SKM-1 (cell line): ENCODE measurements at regions not wholly inside any gene's neighbourhood (a gene's known extent, or its start where the extent isn't known, plus 50 kb on each side); places are given as distances from the start of the nearest gene placed in this dataset.

Source experiments
- DNase-seq: peaks from one replicate; lab custom pipeline; 2025; ENCODE audit not compliant: unreplicated experiment; lab: John Stamatoyannopoulos, UW

DNA sequence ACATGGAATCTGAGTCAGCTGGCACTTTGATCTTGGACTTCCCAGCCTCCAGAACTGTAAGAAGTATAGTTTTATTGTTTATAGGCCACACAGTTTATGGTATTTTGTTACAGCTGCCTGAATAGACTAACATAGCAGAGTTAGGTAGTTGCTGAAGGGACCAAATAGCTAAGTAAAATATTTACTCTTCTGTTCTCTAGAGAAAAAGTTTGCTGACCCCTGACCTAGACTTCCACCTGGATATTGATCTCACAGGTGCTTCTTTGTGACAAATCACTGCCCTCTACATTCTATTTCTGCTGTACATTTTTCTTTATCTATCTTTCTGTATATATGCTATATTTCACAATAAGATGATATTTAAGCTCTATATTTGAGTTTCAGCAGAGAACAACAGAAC, 212.5 kb downstream of the CSNK2A3 start:
- no peak for DNase-seq

GRCh38 chr11:11137339-11137738, 215.7 kb downstream of the CSNK2A3 start:
- no peak for DNase-seq

DNA sequence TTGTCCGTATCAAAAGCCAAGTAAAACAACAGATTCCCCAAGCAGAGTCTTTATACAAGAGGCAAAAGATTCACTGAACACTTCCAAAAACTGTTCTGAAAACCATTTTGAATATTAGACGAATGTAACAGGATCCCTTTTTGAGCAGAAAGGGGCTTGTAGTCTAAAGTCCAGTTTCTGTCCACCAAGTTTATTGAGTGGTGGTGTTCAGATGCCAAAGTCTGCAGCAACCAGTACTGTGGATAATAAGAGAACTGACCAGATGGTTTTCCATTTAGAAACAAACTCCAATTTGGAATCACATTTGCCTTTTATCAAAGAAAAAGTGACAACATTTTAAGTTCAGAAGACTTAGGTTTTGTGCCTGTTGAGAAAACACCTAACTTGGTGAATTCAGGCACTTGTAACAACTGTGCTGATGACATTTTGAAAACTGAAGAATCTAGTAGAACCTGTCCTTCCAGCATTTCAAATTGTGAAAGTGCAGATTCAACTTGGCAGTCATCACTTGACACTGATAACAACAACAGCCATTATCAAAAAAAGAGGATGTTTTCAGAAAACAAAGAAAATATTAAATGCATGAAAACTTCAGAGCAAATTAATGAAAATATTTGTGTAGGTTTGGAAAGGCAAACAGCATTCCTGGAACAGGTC, 217.1 kb downstream of the CSNK2A3 start:
- DNase-seq, result no peak

DNA sequence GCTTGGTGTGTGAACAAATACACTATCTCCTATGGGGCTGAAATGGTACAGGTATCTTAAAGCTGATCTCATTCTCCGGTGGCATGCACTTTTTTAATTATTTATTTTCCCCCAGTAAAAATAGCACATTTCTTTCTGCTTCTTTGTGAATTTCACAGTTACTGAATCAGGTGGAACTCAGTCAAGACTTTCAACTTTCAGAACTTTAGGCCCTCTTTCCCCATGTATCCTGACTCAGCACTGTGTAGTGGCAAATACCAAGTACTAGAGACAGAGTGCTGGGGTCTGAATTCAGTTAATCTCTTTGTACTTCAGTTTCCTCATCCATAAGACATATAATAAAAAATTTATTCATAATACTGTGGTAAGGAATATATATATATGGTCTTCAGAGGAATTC, 223.9 kb downstream of the CSNK2A3 start:
- no peak for DNase-seq

- DNase-seq, result no peak
Measured at GRCh38 chr11:11125618-11126017, 227.4 kb downstream of the CSNK2A3 start.

GRCh38 chr11:11122749-11123148, 230.3 kb downstream of the CSNK2A3 start:
- no peak for DNase-seq

- no peak for DNase-seq
Measured at GRCh38 chr11:11119917-11120316, 233.1 kb downstream of the CSNK2A3 start.

- DNase-seq, result no peak
Measured at GRCh38 chr11:11117730-11118129, 235.3 kb downstream of the CSNK2A3 start.

DNA sequence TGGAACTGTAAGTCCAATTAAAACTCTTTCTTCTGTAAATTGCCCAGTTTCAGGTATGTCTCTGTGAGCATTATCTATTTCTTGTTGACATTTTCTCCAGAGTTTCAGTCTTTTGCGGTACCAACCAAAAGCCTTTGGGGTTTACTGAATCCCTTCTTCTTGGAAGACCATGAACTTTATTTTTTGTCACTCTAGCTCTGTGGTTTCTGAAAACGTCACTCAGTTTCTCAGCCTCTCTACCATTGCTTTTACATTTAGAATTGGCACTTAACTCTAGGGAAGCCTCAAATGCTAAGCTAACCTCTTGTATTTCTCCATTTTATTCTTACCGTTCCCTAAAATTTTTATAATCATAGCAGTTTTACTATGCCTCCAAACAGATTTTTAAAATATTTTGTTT, 237.6 kb downstream of the CSNK2A3 start:
- DNase-seq, result no peak

GRCh38 chr11:11113626-11114025, 239.4 kb downstream of the CSNK2A3 start:
- no peak for DNase-seq

DNA sequence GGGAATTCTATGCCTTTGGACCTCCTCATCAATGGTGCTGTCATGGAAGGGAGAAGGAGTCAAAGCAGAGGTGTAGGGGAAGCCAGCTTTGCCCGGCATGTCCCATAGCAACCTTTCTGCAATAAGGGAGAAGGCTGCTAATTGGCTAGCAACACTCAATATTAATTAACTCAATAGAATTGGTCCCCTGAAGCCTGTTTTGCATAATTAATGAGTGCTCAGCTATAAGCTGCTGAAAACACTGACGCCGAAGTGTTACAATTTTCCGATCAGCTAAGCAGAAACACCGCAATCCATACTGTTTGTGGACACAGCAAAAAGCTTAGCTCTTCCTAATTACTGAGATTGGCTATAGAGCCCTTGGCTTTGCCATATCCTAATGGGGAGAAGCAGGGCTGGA, 245.0 kb downstream of the CSNK2A3 start:
- no peak for DNase-seq

- no peak for DNase-seq
Measured at GRCh38 chr11:11107076-11107723, 245.8 kb downstream of the CSNK2A3 start.

GRCh38 chr11:11105361-11105760, 247.5 kb upstream of the ZBED5 start:
- no peak for DNase-seq

DNA sequence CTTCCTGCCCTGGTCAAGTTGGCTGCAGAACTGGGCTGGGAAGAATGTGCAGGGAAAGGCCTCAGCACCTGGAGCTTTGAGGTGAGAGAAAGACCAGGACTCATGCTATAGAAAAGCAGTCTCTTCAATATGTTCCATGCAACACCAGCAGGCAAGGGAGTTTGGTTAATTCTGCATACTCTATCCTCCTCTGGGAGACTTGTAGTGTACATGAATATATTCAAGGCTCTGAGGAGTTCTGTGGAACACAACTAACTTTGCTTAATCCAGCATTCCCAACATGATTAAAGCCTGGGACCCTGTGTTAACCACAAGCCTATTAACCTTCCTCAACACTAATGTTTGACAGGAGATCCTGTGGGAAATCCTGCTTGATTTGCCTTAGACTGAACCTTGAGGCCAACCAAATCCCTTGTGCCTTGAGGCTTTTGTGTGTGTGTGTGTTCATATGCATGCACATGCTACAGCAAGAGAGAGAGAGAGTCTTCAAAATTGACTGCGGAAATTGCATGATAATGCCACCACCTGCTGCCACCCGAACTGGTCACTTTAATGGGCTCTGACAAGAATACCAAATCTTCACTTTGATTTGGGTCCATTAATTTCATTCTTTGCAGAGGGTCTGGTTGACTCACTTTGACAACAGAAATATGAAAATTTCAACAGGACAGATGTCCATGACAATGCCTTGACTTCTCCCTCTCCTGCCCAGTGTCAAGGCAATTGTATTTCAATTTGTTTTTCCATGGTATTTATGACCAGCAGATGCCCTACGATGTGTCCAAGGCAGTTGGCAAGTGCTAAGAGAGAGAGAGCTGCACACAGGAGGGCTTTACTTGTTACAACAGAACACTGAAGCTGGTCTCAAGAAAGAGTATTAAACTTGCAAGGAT, 238.2 kb upstream of the ZBED5 start:
- DNase-seq, result no peak

GRCh38 chr11:11090495-11090894, 232.6 kb upstream of the ZBED5 start:
- DNase-seq, result no peak

GRCh38 chr11:11089805-11090204, 232.0 kb upstream of the ZBED5 start:
- no peak for DNase-seq

DNA sequence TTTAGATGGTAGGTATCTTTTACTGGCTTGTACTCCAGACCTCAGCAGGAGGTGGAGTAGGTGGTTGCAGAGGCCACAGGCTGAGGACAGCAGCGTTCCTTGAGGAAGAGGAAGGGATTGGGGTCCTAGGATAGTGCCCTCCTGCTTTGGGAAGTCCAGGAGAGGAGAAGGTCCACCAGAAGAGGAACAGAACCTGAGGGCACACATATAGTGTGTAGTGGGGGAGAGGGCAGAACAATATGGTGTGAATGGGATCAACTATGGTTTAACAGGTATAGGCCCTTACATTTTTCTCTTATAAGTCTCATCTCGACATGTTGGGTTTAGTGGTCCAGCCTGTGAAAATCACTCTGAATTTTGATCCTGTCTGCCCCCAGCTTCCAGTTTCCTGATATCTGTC, 229.1 kb upstream of the ZBED5 start:
- DNase-seq, result no peak

DNA sequence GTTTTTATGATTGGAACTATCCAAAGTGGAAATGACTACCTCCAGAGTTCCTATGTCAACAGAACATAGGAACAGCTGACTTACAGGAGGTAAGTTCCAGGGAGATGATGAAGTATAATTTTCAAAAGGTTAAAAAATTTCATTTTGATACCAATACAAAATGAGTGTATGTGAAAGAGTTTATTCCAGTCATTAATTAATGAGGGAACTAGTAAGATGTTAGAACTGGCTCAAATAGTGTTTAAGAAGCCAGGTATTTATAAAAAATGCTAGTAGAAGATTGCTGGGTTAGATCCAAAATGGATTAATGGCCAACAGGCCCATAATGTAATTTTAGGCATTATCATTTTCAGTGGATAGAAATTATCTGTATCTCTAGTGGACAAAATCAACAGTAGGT, 227.7 kb upstream of the ZBED5 start:
- no peak for DNase-seq

DNA sequence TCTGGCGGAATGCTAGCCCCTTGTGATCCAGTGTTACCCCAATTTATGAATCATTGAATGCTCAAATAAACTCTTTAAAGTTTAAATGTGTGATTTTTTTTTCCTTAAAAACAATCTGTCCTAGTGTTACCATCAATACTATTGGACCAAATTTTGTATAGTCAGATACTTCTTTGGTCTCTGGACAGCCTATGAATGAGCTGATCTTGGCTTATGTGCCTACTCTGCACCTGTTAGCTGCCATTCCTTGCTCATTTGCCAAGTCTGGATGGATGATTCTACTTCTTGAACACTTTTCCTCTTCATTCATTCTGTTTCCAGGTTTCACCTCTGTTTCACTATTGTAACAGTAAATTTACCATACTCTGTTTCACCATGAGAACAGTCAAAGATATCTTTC, 226.5 kb upstream of the ZBED5 start:
- DNase-seq, result no peak

- DNase-seq, result no peak
Measured at GRCh38 chr11:11083441-11083840, 225.6 kb upstream of the ZBED5 start.

DNA sequence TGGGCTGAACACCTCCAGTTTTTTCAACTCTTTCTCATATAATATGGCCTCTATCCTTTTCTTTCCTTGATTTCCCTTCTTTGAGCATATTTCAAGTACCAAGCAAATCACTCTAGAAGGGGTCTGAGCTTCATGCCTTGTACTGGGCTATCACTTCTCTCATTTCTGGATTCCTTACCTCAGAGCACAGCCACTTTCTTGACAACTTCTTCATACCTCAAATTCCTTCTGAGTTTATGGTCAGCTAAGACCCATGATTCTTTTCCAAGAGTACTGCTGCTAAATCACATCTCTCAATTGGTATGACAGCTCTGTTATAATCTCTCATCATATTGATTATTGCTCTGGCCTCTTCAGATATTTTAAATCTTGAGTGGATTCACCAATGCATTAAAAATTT, 224.8 kb upstream of the ZBED5 start:
- no peak for DNase-seq

GRCh38 chr11:11081776-11082175, 223.9 kb upstream of the ZBED5 start:
- no peak for DNase-seq
